Ectodermal cell (in vitro differentiated cells): ENCODE measurements at regions not wholly inside any gene's neighbourhood (a gene's known extent, or its start where the extent isn't known, plus 50 kb on each side); places are given as distances from the start of the nearest gene placed in this dataset.
"Not testable (repeated sequence)": the region's sequence is repeated elsewhere in the genome, so short reads cannot be mapped to it uniquely, and the experiment has no call there.

Experiments
- H3K27ac ChIP-seq: 2 replicates; pipeline ENCODE4 v1.7.0; 2013; ENCODE audit warnings: mild to moderate bottlenecking, low read depth, low read length; ENCODE audit not compliant: insufficient read depth, poor library complexity, severe bottlenecking
- H3K27me3 ChIP-seq: 2 replicates; pipeline ENCODE4 v1.7.0; 2013; ENCODE audit warnings: mild to moderate bottlenecking, low read length; ENCODE audit not compliant: insufficient read depth, control insufficient read depth, poor library complexity, severe bottlenecking
- H3K36me3 ChIP-seq: one replicate; pipeline ENCODE4 v1.7.0; 2013; ENCODE audit warnings: low read length; ENCODE audit not compliant: control insufficient read depth, insufficient read depth
- H3K4me1 ChIP-seq: one replicate; pipeline ENCODE4 v1.7.0; 2013; ENCODE audit warnings: low read length; ENCODE audit not compliant: control insufficient read depth, insufficient read depth
- H3K4me3 ChIP-seq: 2 replicates; pipeline ENCODE4 v1.7.0; 2013; ENCODE audit warnings: low read depth, low read length, control low read depth; ENCODE audit not compliant: insufficient read depth
- H3K9me3 ChIP-seq: 2 replicates; pipeline ENCODE4 v1.7.0; 2013; ENCODE audit warnings: mild to moderate bottlenecking, low read length, moderate library complexity; ENCODE audit not compliant: control insufficient read depth
- WGBS, 2 experiments: methylation state at CpG; one replicate each; pipeline ENCODE4 v1.1.7; 2013; ENCODE audit warnings: missing lambda C conversion rate in 2 of 2; 5-methylcytosine and 5-hydroxymethylcytosine counted together

DNA sequence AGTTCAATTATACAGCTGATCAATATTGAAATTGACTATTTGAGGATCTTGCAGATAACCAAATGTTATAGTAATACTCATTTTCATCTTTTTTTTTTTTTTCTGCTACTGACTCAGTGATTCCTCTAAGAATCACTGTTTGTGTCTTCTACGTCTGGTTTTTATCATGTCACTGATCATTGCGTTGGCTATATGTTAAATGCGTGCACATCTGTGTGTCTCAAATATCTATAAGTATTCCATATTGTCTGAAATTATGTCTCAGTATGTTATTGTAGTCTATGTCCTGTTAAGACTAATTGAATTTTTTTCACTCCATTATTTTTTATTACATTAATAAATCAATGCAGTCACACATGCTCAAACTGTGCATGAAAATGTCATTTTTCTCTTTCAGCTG is 200.5 kb downstream of the PCDH20 start:
- H3K27ac ChIP-seq: no peak overlapping the region
- WGBS, 2 experiments: 95 to 100% methylated on average over 1 to 3 of the region's 3 CpGs
- no peaks in the 10 kb centered on the region for H3K36me3 ChIP-seq
- no peaks in the 10 kb centered on the region for H3K4me1 ChIP-seq
- no peaks in the 10 kb centered on the region for H3K27me3 ChIP-seq
- no peaks in the 10 kb centered on the region for H3K9me3 ChIP-seq
- no peak overlapping the region for H3K4me3 ChIP-seq

DNA sequence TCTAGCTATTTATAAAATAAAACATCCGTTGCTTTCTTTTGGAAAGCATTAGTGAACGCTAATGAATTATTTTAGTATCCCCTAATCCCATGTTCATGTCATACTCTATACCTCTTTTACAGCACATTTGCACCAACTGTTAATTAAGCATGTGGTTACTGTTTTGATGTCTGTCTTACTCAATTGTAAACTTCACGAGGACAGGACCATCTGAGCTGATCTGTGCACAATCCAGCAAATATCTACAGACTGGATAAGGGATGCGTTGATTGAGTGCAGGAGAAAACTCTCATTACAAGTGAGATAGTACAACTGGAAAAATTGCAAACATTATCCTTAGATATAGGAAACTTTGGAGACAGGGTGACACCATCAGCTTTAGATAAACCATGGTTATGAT is 201.1 kb downstream of the PCDH20 start:
- Histone ChIP-seq H3K4me1 (no peaks in the 10 kb centered on the region), H3K27ac (no peak overlapping the region), H3K36me3 (no peaks in the 10 kb centered on the region), H3K4me3 (no peak overlapping the region), H3K9me3 (no peaks in the 10 kb centered on the region), H3K27me3 (no peaks in the 10 kb centered on the region)
- 88 to 98% methylated on average over 4 of the region's 4 CpGs for WGBS, 2 experiments

DNA sequence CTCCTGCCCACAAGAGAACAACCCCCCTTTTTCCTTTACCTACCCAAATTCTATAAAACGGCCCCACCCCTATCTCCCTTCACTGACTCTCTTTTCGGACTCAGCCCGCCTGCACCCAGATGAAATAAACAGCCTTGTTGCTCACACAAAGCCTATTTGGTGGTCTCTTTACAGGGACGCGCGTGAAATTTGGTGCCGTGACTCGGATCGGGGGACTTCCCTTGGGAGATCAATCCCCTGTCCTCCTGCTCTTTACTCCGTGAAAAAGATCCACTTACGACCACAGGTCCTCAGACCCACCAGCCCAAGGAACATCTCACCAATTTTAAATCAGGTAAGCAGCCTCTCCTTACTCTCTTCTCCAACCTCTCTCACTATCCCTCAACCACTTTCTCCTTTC is 209.8 kb downstream of the PCDH20 start:
- H3K27ac ChIP-seq, H3K36me3 ChIP-seq, H3K4me3 ChIP-seq, H3K4me1 ChIP-seq, H3K27me3 ChIP-seq, H3K9me3 ChIP-seq: not testable (repeated sequence)
- WGBS, 2 experiments: 87 to 89% methylated on average over 11 of the region's 11 CpGs

DNA sequence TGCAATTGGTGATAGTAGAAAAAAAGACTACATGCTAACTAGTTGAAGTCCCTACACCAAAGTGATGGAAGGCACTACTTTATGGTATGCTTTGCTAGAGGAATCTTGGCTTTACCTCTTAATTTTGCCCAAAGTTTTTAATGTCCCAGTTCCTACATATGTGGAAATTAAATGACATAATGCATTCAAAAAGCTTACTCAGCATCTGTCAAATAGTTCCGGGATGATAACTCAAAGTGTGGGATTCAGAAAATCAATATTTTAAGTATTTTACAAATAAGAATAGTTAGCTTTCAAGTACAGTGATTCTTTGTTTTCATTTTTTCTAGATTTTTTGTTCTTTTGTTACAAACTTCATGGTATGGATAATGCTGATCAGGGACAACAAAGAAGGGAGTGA is 211.6 kb downstream of the PCDH20 start:
- WGBS, 2 experiments: no CpG with 5 or more reads among the region's 1 CpG
- no peak overlapping the region for H3K27ac ChIP-seq
- no peak overlapping the region for H3K4me3 ChIP-seq
- no peaks in the 10 kb centered on the region for H3K4me1 ChIP-seq
- no peaks in the 10 kb centered on the region for H3K36me3 ChIP-seq
- no peaks in the 10 kb centered on the region for H3K9me3 ChIP-seq
- no peaks in the 10 kb centered on the region for H3K27me3 ChIP-seq

DNA sequence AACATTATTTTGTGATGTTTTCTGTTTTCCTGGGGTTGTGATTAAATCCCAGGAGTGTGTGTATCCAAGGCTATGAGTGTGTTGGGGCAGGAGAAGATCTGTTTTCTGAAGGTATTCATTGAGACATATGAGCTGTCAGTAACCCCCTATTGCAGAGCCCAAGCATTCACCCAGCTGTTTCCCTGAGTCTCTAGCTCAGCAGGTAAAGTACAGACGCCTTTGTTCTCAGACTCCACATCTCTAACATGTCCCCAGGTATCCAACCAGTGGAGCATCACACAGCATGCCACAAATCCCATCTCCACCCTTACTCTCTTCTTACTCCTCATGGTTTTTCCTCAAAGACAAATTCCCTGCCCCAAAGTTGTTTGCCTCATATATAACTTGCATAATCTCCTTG is 213.6 kb downstream of the PCDH20 start:
- no peak overlapping the region for H3K4me3 ChIP-seq
- no peaks in the 10 kb centered on the region for H3K27me3 ChIP-seq
- H3K9me3 ChIP-seq: no peaks in the 10 kb centered on the region
- H3K27ac ChIP-seq: no peak overlapping the region
- no peaks in the 10 kb centered on the region for H3K4me1 ChIP-seq
- WGBS, 2 experiments: 21 to 24% methylated on average over 1 of the region's 1 CpG
- no peaks in the 10 kb centered on the region for H3K36me3 ChIP-seq

DNA sequence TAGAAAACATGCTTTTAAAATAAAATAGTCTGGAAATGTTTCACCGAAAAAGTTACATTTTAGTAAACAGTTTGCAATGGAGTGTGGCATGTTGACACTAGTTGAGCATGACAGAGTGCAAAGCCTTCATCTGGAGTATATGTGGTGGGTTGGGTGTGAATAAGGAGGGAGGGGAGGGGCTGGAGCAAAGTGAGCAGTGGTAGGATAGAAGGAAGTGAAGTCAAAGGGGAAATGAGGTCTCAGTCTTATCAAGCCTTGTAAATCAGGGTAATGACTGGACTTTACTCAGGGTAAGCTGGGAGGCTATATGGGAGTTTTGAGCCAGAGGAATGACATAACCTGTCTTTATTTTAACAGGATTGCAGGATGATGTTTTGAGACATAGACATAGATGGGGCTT is 222.8 kb downstream of the PCDH20 start:
- H3K27ac ChIP-seq: no peak overlapping the region
- 91 to 93% methylated on average over 1 of the region's 1 CpG for WGBS, 2 experiments

DNA sequence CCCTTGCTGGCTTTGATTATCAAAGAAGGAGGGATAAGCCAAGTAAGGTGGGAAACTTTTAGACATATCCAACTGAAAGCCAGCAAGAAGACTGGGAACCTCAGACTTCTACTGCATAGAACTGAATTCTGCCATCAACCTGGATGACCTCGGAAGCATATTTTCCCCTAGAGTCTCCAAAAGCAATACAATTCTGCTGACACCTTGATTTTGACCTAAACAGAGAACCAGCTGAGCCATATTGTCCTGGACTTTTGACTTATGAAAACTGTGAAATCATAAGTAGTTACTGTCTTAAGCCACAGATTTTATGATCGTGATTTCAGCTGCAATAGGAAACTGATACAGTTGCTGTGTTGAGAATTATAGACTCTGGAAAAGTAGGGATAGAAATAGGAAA is 227.6 kb downstream of the PCDH20 start:
- WGBS, 2 experiments: 96 to 97% methylated on average over 2 of the region's 2 CpGs
- H3K36me3 ChIP-seq: no peaks in the 10 kb centered on the region
- H3K4me1 ChIP-seq: no peaks in the 10 kb centered on the region

More for the DNA sequence above, 222.8 kb downstream of the PCDH20 start:
- H3K4me3 ChIP-seq: no peak overlapping the region
- H3K9me3 ChIP-seq: no peaks in the 10 kb centered on the region
- no peaks in the 10 kb centered on the region for H3K4me1 ChIP-seq
- no peaks in the 10 kb centered on the region for H3K36me3 ChIP-seq
- no peaks in the 10 kb centered on the region for H3K27me3 ChIP-seq

DNA sequence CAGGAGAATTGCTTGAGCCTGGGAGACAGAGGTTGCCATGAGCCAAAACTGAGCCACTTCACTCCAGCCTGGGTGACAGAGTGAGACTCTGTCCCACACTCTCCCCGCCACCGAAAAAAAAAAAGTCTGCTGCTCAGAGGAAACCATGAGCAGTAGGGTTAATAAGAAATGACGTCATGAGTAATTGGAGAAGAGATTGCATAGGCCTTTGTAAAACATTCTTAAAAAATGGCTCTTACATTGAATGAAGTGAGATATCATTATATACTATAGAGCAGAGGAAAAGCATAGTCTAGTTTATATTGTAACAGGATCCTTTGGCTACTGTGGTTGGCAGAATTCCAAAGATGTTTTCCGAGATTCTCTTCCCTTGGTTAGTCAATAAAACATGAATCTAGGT is 228.2 kb downstream of the PCDH20 start:
- Histone ChIP-seq H3K4me3 (no peak overlapping the region), H3K27ac (no peak overlapping the region), H3K9me3 (no peaks in the 10 kb centered on the region), H3K27me3 (no peaks in the 10 kb centered on the region), H3K4me1 (no peaks in the 10 kb centered on the region), H3K36me3 (no peaks in the 10 kb centered on the region)
- WGBS, 2 experiments: 84 to 93% methylated on average over 4 of the region's 4 CpGs

More for the DNA sequence above, 227.6 kb downstream of the PCDH20 start:
- no peak overlapping the region for H3K27ac ChIP-seq
- H3K4me3 ChIP-seq: no peak overlapping the region
- H3K9me3 ChIP-seq: no peaks in the 10 kb centered on the region
- H3K27me3 ChIP-seq: no peaks in the 10 kb centered on the region

DNA sequence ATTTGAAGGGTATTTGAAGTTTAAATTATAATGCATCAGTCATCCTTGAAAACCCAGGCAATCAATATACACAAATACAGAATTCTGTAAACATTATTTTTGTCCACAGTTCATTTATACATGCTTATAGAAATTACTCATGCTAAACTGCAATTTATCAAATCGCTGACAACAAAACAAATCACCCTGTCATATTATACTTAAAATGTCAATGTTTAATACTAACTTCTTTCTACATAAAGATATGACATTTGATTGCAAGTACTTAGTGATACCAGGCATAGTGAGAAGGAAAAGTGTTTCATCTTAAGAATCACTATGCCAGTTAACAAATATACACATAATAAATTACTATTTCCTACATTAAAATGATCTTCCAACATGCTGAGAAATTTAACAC is 232.0 kb downstream of the PCDH20 start:
- H3K27ac ChIP-seq: no peak overlapping the region
- H3K27me3 ChIP-seq: no peaks in the 10 kb centered on the region
- H3K36me3 ChIP-seq: no peaks in the 10 kb centered on the region
- H3K4me1 ChIP-seq: no peaks in the 10 kb centered on the region
- WGBS, 2 experiments: 86% methylated on average over 1 of the region's 1 CpG; no CpG with 5 or more reads in 1 of the 2 experiments
- H3K4me3 ChIP-seq: no peak overlapping the region
- H3K9me3 ChIP-seq: no peaks in the 10 kb centered on the region

DNA sequence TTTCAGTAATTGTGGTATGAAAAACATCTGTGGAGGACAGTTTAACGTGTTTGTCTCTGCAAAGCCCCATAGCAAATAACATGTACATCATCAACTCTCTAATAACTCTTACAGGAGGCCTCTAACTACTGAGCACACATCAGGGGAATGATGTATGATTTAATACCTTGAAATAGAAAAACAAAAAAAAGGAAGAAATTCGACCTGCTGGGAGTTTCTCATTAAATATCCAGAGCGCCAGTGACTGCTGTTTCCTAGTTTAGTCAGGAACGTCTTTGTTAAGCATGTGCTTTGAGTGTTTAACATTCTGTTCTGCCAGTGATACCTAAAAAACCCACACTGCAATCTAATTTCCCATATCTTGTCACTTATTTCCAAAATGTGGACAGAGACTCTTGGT is 235.4 kb downstream of the PCDH20 start:
- H3K27me3 ChIP-seq: no peaks in the 10 kb centered on the region
- no peaks in the 10 kb centered on the region for H3K4me1 ChIP-seq
- no peaks in the 10 kb centered on the region for H3K36me3 ChIP-seq
- no peaks in the 10 kb centered on the region for H3K9me3 ChIP-seq
- no peak overlapping the region for H3K4me3 ChIP-seq
- H3K27ac ChIP-seq: no peak overlapping the region
- WGBS, 2 experiments: 49 to 67% methylated on average over 3 to 4 of the region's 4 CpGs

DNA sequence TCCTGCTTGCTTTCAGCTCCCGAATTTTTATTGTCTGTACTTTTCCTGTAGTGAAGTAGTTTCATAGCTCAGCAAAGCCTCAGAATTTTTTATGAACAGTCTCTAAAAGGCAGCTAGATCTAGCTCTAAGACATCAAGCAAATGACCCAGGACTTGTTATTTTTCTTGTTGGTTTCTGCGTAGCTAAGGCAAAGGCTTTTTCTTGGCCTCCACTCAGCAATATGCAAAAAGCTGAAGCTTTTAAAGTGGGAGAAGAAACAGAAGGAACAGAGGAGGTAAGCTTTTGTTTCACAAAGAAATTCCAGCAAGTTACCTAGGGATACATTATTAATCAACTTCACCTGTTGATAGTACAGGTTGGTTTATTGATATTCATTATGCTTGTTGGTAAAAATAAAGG is 235.9 kb downstream of the PCDH20 start:
- no peak overlapping the region for H3K4me3 ChIP-seq
- no peaks in the 10 kb centered on the region for H3K9me3 ChIP-seq
- no peaks in the 10 kb centered on the region for H3K27me3 ChIP-seq
- H3K27ac ChIP-seq: no peak overlapping the region
- H3K4me1 ChIP-seq: no peaks in the 10 kb centered on the region
- 83 to 86% methylated on average over 2 of the region's 2 CpGs for WGBS, 2 experiments
- H3K36me3 ChIP-seq: no peaks in the 10 kb centered on the region
